H1 (cell line): ENCODE measurements at regions not wholly inside any gene's neighbourhood (a gene's known extent, or its start where the extent isn't known, plus 50 kb on each side); places are given as distances from the start of the nearest gene placed in this dataset.

Experiments
- CTCF ChIA-PET: fragments of 300-600 bp; sonication (Branson Sonifier 250); formaldehyde crosslinking; loops from one replicate; lab custom pipeline; 2021; ENCODE audit not compliant: partially characterized antibody; lab: Charles Lee
- POLR2A ChIA-PET: fragments of 300-600 bp; sonication (Branson Sonifier 250); formaldehyde crosslinking; loops from one replicate; lab custom pipeline; 2021; ENCODE audit warnings: inconsistent platforms; ENCODE audit not compliant: partially characterized antibody; lab: Charles Lee
- DNase-seq, 2 experiments: peaks; one replicate each; pipeline versions ENCODE4 v3.0.0 to v3.0.0-alpha.2; 2010 to 2022; ENCODE audit warnings: low spot score in 2 of 2, low read depth in 1 of 2, mixed read lengths in 1 of 2
- FAIRE-seq: peaks from 2 replicates; lab custom pipeline; 2011; peaks lifted over from hg19 to GRCh38; lab: Jason Lieb, UNC
- H2AFZ ChIP-seq: 2 replicates; pipeline ENCODE4 v1.8.1; 2012; ENCODE audit warnings: low read length, inconsistent platforms
- H2AK5ac ChIP-seq: 2 replicates; pipeline ENCODE4 v1.6.1; 2013; ENCODE audit warnings: low read depth, low read length
- H2BK120ac ChIP-seq: replicated peaks from 2 replicates; pipeline ENCODE3; 2013; ENCODE audit warnings: low read depth, low read length, inconsistent platforms
- H2BK12ac ChIP-seq: 2 replicates; pipeline ENCODE4 v1.6.1; 2013; ENCODE audit warnings: low read depth, low read length
- H2BK15ac ChIP-seq: 2 replicates; pipeline ENCODE4 v1.6.1; 2013; ENCODE audit warnings: low read length
- H2BK20ac ChIP-seq: 2 replicates; pipeline ENCODE4 v1.6.1; 2013; ENCODE audit warnings: low read length
- H2BK5ac ChIP-seq: 2 replicates; pipeline ENCODE4 v1.6.1; 2013; ENCODE audit warnings: low read depth, low read length
- H3K14ac ChIP-seq: 2 replicates; pipeline ENCODE4 v1.6.1; 2013; ENCODE audit warnings: inconsistent platforms; ENCODE audit not compliant: insufficient read length
- H3K18ac ChIP-seq: 2 replicates; pipeline ENCODE4 v1.6.1; 2013; ENCODE audit warnings: low read length; ENCODE audit errors: extremely low read depth
- H3K23ac ChIP-seq: 2 replicates; pipeline ENCODE4 v1.6.1; 2013; ENCODE audit warnings: inconsistent platforms; ENCODE audit not compliant: insufficient read length
- H3K23me2 ChIP-seq: 2 replicates; pipeline ENCODE4 v1.6.1; 2013; ENCODE audit warnings: low read depth, low read length
- H3K27ac ChIP-seq: 2 replicates; pipeline ENCODE4 v1.6.1; 2011; ENCODE audit warnings: low read depth, low read length, inconsistent platforms
- H3K27me3 ChIP-seq, 4 experiments: replicated peaks in 1 of 4; 1 replicate in 1 of 4; 2 replicates in 3 of 4; pipeline versions ENCODE4 v1.6.1 to v1.8.1; 2011 to 2013; ENCODE audit warnings: low read length in 3 of 4, mild to moderate bottlenecking in 3 of 4, inconsistent platforms in 2 of 4, mixed read lengths in 2 of 4, moderate library complexity in 1 of 4; ENCODE audit not compliant: control insufficient read depth in 3 of 4, insufficient read depth in 3 of 4; ENCODE audit errors: extremely low read depth in 1 of 4
- H3K36me3 ChIP-seq, 4 experiments: 2 replicates each; pipeline versions ENCODE4 v1.6.1 to v1.8.1; 2011 to 2013; ENCODE audit warnings: mild to moderate bottlenecking in 4 of 4, low read length in 3 of 4, moderate library complexity in 2 of 4, control low read depth in 1 of 4, inconsistent platforms in 1 of 4; ENCODE audit not compliant: insufficient read depth in 4 of 4, control insufficient read depth in 2 of 4
- H3K4ac ChIP-seq: replicated peaks from 2 replicates; pipeline ENCODE3; 2013; ENCODE audit warnings: low read length, low read depth, mixed read lengths, inconsistent platforms; ENCODE audit not compliant: insufficient read length
- H3K4me1 ChIP-seq, 4 experiments: replicated peaks in 1 of 4; 1 replicate in 1 of 4; 2 replicates in 3 of 4; pipeline versions ENCODE4 v1.6.1 to v1.8.1; 2011 to 2013; ENCODE audit warnings: low read length in 3 of 4, inconsistent platforms in 2 of 4, mixed read lengths in 1 of 4; ENCODE audit not compliant: insufficient read depth in 4 of 4, control insufficient read depth in 3 of 4
- H3K4me2 ChIP-seq, 2 experiments: 2 replicates each; pipeline versions ENCODE4 v1.6.1 to v1.8.1; 2011 to 2013; ENCODE audit warnings: low read depth in 2 of 2, low read length in 2 of 2, control low read depth in 1 of 2, inconsistent platforms in 1 of 2, mild to moderate bottlenecking in 1 of 2; ENCODE audit not compliant: insufficient read depth in 1 of 2
- H3K4me3 ChIP-seq, 4 experiments: fragments of 200-600, 300-600 bp in 1 of 4; sonication (generic), shearing (Covaris generic), sonication (Bioruptor Twin) in 1 of 4; 2 replicates each; pipeline versions ENCODE4 v1.5.1 to v1.8.1; 2011 to 2016; ENCODE audit warnings: low read length in 4 of 4, low read depth in 3 of 4, control low read depth in 2 of 4, inconsistent platforms in 2 of 4, mild to moderate bottlenecking in 2 of 4, mixed read lengths in 1 of 4, moderate library complexity in 1 of 4; ENCODE audit not compliant: insufficient read depth in 2 of 4; ENCODE audit errors: extremely low read depth in 1 of 4
- H3K56ac ChIP-seq: replicated peaks from 2 replicates; pipeline ENCODE3; 2013; ENCODE audit warnings: low read depth, mild to moderate bottlenecking, mixed read lengths, low read length, inconsistent platforms; ENCODE audit not compliant: insufficient read length
- H3K79me1 ChIP-seq: 2 replicates; pipeline ENCODE4 v1.6.1; 2013; ENCODE audit warnings: low read depth, low read length, control low read depth
- H3K79me2 ChIP-seq, 2 experiments: 2 replicates each; pipeline versions ENCODE4 v1.6.1 to v1.8.1; 2012 to 2013; ENCODE audit warnings: low read length in 2 of 2, mild to moderate bottlenecking in 2 of 2, inconsistent platforms in 1 of 2; ENCODE audit not compliant: insufficient read depth in 2 of 2, control insufficient read depth in 1 of 2
- H3K9ac ChIP-seq, 4 experiments: replicated peaks in 1 of 4; 1 replicate in 1 of 4; 2 replicates in 3 of 4; pipeline versions ENCODE4 v1.6.1 to v1.8.1; 2011 to 2013; ENCODE audit warnings: low read depth in 3 of 4, low read length in 3 of 4, control low read depth in 2 of 4, mild to moderate bottlenecking in 2 of 4, moderate library complexity in 2 of 4, inconsistent platforms in 1 of 4; ENCODE audit errors: extremely low read depth in 1 of 4
- H3K9me3 ChIP-seq, 2 experiments: 2 replicates each; pipeline versions ENCODE4 v1.6.1 to v1.8.1; 2012 to 2013; ENCODE audit warnings: mild to moderate bottlenecking in 2 of 2, moderate library complexity in 2 of 2, control low read depth in 1 of 2, inconsistent platforms in 1 of 2, low read depth in 1 of 2, low read length in 1 of 2, mixed read lengths in 1 of 2; ENCODE audit not compliant: insufficient read depth in 2 of 2
- H4K20me1 ChIP-seq, 2 experiments: replicated peaks in 1 of 2; 2 replicates each; pipeline versions ENCODE3 to v1.8.1; 2011 to 2013; ENCODE audit warnings: inconsistent platforms in 2 of 2, low read length in 2 of 2, mild to moderate bottlenecking in 1 of 2; ENCODE audit not compliant: insufficient read depth in 2 of 2, control insufficient read depth in 1 of 2
- H4K5ac ChIP-seq: 2 replicates; pipeline ENCODE4 v1.6.1; 2013; ENCODE audit warnings: low read length, low read depth, mixed read lengths, inconsistent platforms; ENCODE audit not compliant: insufficient read length
- H4K8ac ChIP-seq: 2 replicates; pipeline ENCODE4 v1.8.0; 2013; ENCODE audit warnings: mild to moderate bottlenecking, moderate library complexity, low read length, inconsistent platforms; ENCODE audit not compliant: insufficient read depth; ENCODE audit errors: extremely low read depth
- H4K91ac ChIP-seq: replicated peaks from 2 replicates; pipeline ENCODE3; 2013; ENCODE audit warnings: low read length, mixed read lengths, inconsistent platforms; ENCODE audit not compliant: insufficient read length
- CEBPB ChIP-seq: IDR thresholded peaks from 2 replicates; pipeline ENCODE4 v1.6.1; 2012; ENCODE audit warnings: low read depth, low read length
- EZH2 ChIP-seq: fragments of 200-600 bp; sonication (generic); IDR thresholded peaks from 2 replicates; pipeline ENCODE4 v1.7.1; 2012; ENCODE audit warnings: low read depth, mild to moderate bottlenecking, moderate library complexity, low read length, inconsistent platforms; ENCODE audit not compliant: severe bottlenecking
- WGBS, 2 experiments: shearing (Covaris generic) in 1 of 2; methylation state at CpG; one replicate each; pipeline versions ENCODE4 v1.1.6 to v1.1.7; 2013 to 2015; ENCODE audit warnings: low lambda C conversion rate in 2 of 2, mixed read lengths in 2 of 2, inconsistent platforms in 1 of 2, low coverage in 1 of 2, missing lambda C conversion rate in 1 of 2; ENCODE audit not compliant: insufficient replicate concordance in 2 of 2, insufficient coverage in 1 of 2, insufficient read length in 1 of 2; ENCODE audit errors: extremely low coverage in 1 of 2, missing lambda C conversion rate in 1 of 2; 5-methylcytosine and 5-hydroxymethylcytosine counted together

- ChIA-PET POLR2A (no interaction called here), CTCF (interaction anchor here (1.6 kb wide), 1 partner anchor 15 kb away, joined by 4 read pairs; no protein-coding TSS in a partner anchor)
- Histone ChIP-seq H2BK12ac (no peak overlapping the region), H4K8ac (no peak overlapping the region), H3K27ac (no peak overlapping the region), H3K9me3 (no peaks in the 10 kb centered on the region), H3K79me2 (no peaks in the 10 kb centered on the region), H2BK5ac (no peak overlapping the region), H2BK15ac (no peak overlapping the region), H3K27me3 (no peaks in the 10 kb centered on the region), H4K91ac (no peak overlapping the region), H2AFZ (no peak overlapping the region), H3K36me3 (no peaks in the 10 kb centered on the region), H2AK5ac (no peak overlapping the region), H3K4me2 (no peak overlapping the region), H3K56ac (no peak overlapping the region), H3K4me1 (no peaks in the 10 kb centered on the region), H3K18ac (no peak overlapping the region), H2BK120ac (no peak overlapping the region), H3K79me1 (no peaks in the 10 kb centered on the region), H3K23ac (no peak overlapping the region), H2BK20ac (no peak overlapping the region), H3K23me2 (no peaks in the 10 kb centered on the region), H3K4me3 (no peak overlapping the region), H3K14ac (no peak overlapping the region), H3K9ac (no peak overlapping the region), H4K5ac (no peak overlapping the region), H4K20me1 (no peaks in the 10 kb centered on the region), H3K4ac (no peak overlapping the region)
- whole genome bisulfite sequencing, 2 experiments = 89% methylated on average over 4 of the region's 4 CpGs; no CpG with 5 or more reads in 1 of the 2 experiments
- FAIRE-seq = no peak
- no peak for DNase-seq
- TF ChIP-seq CEBPB = no peak
- no peak for TF ChIP-seq EZH2
Measured at GRCh38 chr1:213899413-213899812, 88.4 kb upstream of the PROX1 start.
